Panc1 (cell line): ENCODE measurements at regions not wholly inside any gene's neighbourhood (a gene's known extent, or its start where the extent isn't known, plus 50 kb on each side); places are given as distances from the start of the nearest gene placed in this dataset.
"Not testable (repeated sequence)": the region's sequence is repeated elsewhere in the genome, so short reads cannot be mapped to it uniquely, and the experiment has no call there.

Experiments
- ATAC-seq: fragments of 200-7000 bp; cut with Tn5 transposase; 2 replicates; pipeline ENCODE4 v1.9.1; 2020; ENCODE audit warnings: mild to moderate bottlenecking, moderate library complexity
- BruUV-seq: library from RNA; stranded (reverse); fragments of 400-500 nt; replicated peaks from 2 replicates; lab custom pipeline; 2021; lab: Mats Ljungman, UMichigan
- CTCF ChIA-PET: fragments of 300-600 bp; sonication (Branson Sonifier 250); formaldehyde crosslinking; loops from one replicate; lab custom pipeline; 2022; ENCODE audit warnings: antibody characterized with exemption; lab: Charles Lee
- POLR2A ChIA-PET: fragments of 300-600 bp; sonication (Branson Sonifier 250); formaldehyde crosslinking; loops from one replicate; lab custom pipeline; 2022; ENCODE audit warnings: antibody characterized with exemption; lab: Charles Lee
- DNase-seq: peaks from one replicate; pipeline ENCODE4 v3.0.0-alpha.2; 2010; ENCODE audit warnings: low read depth, low spot score
- H3K27ac ChIP-seq: 2 replicates; pipeline ENCODE4 v1.5.1; 2011; ENCODE audit warnings: mild to moderate bottlenecking, low read length, inconsistent platforms
- H3K27me3 ChIP-seq: fragments of 200-500 bp; sonication (Bioruptor generic); 2 replicates; pipeline ENCODE4 v1.6.0; 2014; ENCODE audit warnings: low read length, inconsistent platforms; ENCODE audit not compliant: control insufficient read depth, insufficient read depth
- H3K36me3 ChIP-seq: fragments of 200-500 bp; sonication (Bioruptor generic); 2 replicates; pipeline ENCODE4 v1.5.1; 2014; ENCODE audit warnings: inconsistent platforms, mild to moderate bottlenecking, low read length, moderate library complexity; ENCODE audit not compliant: control insufficient read depth, insufficient read depth
- H3K4me1 ChIP-seq: 2 replicates; pipeline ENCODE4 v1.5.1; 2011; ENCODE audit warnings: inconsistent platforms, mild to moderate bottlenecking, low read length, moderate library complexity; ENCODE audit not compliant: control insufficient read depth, insufficient read depth
- H3K4me3 ChIP-seq, 2 experiments: 2 replicates each; pipeline ENCODE4 v1.5.1; 2011 to 2012; ENCODE audit warnings: low read depth in 2 of 2, low read length in 2 of 2, mild to moderate bottlenecking in 2 of 2, inconsistent platforms in 1 of 2, moderate library complexity in 1 of 2
- H3K9me3 ChIP-seq: fragments of 200-500 bp; sonication (Bioruptor generic); 2 replicates; pipeline ENCODE4 v1.5.1; 2014; ENCODE audit warnings: low read depth, mild to moderate bottlenecking, inconsistent platforms, low read length, moderate library complexity; ENCODE audit not compliant: control insufficient read depth, insufficient read depth
- POLR2AphosphoS5 ChIP-seq: IDR thresholded peaks from 2 replicates; pipeline ENCODE4 v1.6.1; 2012; ENCODE audit warnings: mild to moderate bottlenecking, low read depth, low read length, moderate library complexity
- SIN3A ChIP-seq: IDR thresholded peaks from 2 replicates; pipeline ENCODE4 v1.6.1; 2012; ENCODE audit warnings: low read depth, mild to moderate bottlenecking, low read length, moderate library complexity, borderline replicate concordance; ENCODE audit not compliant: insufficient read depth
- TCF7L2 ChIP-seq: IDR thresholded peaks from 2 replicates; pipeline ENCODE4 v1.6.1; 2011; ENCODE audit warnings: mild to moderate bottlenecking, low read depth, low read length, inconsistent platforms
- in situ Hi-C: cut with HindIII; loops from 2 replicates; pipeline ENCODE4 v1.10.0; 2016; ENCODE audit warnings: low sequenced_read_pairs, low pct_unique_long_range_greater_than_20kb
- intact Hi-C: fragments of 100-400 bp; cut with micrococcal nuclease; formaldehyde crosslinking; loops from one replicate; pipeline ENCODE4 v1.10.0; 2022; ENCODE audit not compliant: unreplicated experiment
- TF ChIP-seq, protein P1 (sequence below), 2 experiments: IDR thresholded peaks; 2 replicates each; pipeline ENCODE4 v1.6.1; 2011 to 2012; ENCODE audit warnings: low read depth in 2 of 2, control low read depth in 1 of 2, low read length in 1 of 2, mild to moderate bottlenecking in 1 of 2, moderate library complexity in 1 of 2; ENCODE audit not compliant: insufficient read depth in 1 of 2
- TF ChIP-seq, protein P2 (sequence below): fragments of 450-650 bp; IDR thresholded peaks from 2 replicates; pipeline ENCODE4 v1.5.1; 2017; ENCODE audit warnings: mild to moderate bottlenecking

DNA sequence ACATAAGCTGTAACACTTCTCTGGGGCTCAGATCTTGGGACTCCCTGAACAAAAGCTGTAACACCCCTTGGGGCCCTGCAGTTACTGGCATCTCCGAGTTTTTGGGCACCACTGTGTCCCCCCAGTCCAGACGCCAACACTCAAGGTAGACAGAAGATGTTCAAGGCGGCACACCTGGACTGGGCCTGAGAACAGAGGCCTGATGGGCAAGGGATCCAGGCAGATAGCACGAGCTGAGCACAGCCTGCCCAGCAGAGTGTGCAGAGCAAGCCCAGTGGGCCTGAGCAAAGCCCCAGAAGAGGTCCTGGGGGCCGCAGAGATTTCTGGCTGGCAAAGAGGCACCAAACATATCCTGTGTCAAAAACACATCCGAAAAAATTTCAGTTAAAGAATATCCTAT is 1163.3 kb upstream of the PRR20A start:
- POLR2A ChIA-PET = no interaction called here
- Histone ChIP-seq H3K9me3 (no peaks in the 10 kb centered on the region), H3K36me3 (no peaks in the 10 kb centered on the region), H3K4me3 (no peak overlapping the region), H3K27me3 (no peaks in the 10 kb centered on the region), H3K27ac (no peak overlapping the region), H3K4me1 (no peaks in the 10 kb centered on the region)
- CTCF ChIA-PET = no interaction called here
- ATAC-seq = no peak
- in situ Hi-C loops = no loop called here
- no peak for DNase-seq
- intact Hi-C loops = no loop called here
- no TSS peak for BruUV-seq
- TF ChIP-seq SIN3A (no peak), POLR2AphosphoS5 (no peak), TCF7L2 (no peak)
- TF ChIP-seq, protein P1, sequence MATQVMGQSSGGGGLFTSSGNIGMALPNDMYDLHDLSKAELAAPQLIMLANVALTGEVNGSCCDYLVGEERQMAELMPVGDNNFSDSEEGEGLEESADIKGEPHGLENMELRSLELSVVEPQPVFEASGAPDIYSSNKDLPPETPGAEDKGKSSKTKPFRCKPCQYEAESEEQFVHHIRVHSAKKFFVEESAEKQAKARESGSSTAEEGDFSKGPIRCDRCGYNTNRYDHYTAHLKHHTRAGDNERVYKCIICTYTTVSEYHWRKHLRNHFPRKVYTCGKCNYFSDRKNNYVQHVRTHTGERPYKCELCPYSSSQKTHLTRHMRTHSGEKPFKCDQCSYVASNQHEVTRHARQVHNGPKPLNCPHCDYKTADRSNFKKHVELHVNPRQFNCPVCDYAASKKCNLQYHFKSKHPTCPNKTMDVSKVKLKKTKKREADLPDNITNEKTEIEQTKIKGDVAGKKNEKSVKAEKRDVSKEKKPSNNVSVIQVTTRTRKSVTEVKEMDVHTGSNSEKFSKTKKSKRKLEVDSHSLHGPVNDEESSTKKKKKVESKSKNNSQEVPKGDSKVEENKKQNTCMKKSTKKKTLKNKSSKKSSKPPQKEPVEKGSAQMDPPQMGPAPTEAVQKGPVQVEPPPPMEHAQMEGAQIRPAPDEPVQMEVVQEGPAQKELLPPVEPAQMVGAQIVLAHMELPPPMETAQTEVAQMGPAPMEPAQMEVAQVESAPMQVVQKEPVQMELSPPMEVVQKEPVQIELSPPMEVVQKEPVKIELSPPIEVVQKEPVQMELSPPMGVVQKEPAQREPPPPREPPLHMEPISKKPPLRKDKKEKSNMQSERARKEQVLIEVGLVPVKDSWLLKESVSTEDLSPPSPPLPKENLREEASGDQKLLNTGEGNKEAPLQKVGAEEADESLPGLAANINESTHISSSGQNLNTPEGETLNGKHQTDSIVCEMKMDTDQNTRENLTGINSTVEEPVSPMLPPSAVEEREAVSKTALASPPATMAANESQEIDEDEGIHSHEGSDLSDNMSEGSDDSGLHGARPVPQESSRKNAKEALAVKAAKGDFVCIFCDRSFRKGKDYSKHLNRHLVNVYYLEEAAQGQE (IDR thresholded peaks at IDR 0.05; ENCODE audit: insufficient read depth in 1 of 2, low read depth in 2 of 2, low read length in 1 of 2) = no peak
- TF ChIP-seq, protein P2, sequence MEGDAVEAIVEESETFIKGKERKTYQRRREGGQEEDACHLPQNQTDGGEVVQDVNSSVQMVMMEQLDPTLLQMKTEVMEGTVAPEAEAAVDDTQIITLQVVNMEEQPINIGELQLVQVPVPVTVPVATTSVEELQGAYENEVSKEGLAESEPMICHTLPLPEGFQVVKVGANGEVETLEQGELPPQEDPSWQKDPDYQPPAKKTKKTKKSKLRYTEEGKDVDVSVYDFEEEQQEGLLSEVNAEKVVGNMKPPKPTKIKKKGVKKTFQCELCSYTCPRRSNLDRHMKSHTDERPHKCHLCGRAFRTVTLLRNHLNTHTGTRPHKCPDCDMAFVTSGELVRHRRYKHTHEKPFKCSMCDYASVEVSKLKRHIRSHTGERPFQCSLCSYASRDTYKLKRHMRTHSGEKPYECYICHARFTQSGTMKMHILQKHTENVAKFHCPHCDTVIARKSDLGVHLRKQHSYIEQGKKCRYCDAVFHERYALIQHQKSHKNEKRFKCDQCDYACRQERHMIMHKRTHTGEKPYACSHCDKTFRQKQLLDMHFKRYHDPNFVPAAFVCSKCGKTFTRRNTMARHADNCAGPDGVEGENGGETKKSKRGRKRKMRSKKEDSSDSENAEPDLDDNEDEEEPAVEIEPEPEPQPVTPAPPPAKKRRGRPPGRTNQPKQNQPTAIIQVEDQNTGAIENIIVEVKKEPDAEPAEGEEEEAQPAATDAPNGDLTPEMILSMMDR = no peak

DNA sequence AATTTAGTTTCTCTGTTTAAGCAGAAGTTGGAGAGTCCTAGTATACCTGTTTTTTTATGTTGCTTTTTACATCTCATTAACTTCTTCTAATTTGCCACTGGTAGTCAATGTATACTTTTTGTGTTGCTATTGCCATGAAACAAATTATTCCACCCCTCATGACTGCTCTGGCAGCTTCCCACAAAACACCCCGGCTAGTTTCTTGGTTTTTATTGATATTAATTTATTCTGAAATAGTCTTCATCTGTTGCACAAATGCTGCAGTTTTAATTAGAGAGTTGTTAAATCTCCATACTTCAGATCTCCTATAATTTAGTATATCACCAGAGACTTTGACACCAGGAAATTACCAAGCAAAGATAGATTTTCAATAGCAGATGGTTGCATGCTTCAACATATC is 1159.3 kb upstream of the PRR20A start:
- Histone ChIP-seq H3K27ac (no peak overlapping the region), H3K4me3 (no peak overlapping the region), H3K9me3 (no peaks in the 10 kb centered on the region), H3K36me3 (no peaks in the 10 kb centered on the region), H3K27me3 (no peaks in the 10 kb centered on the region), H3K4me1 (no peaks in the 10 kb centered on the region)
- no peak for DNase-seq
- BruUV-seq = no TSS peak
- ChIA-PET POLR2A (no interaction called here), CTCF (no interaction called here)
- intact Hi-C loops = no loop called here
- ATAC-seq = no peak
- in situ Hi-C loops = no loop called here
- no peak for TF ChIP-seq SIN3A
- TF ChIP-seq, protein P2 = no peak
- TF ChIP-seq, protein P1 (IDR thresholded peaks at IDR 0.05; ENCODE audit: insufficient read depth in 1 of 2, low read depth in 2 of 2, low read length in 1 of 2) = no peak
- no peak for TF ChIP-seq TCF7L2
- TF ChIP-seq POLR2AphosphoS5 = no peak

DNA sequence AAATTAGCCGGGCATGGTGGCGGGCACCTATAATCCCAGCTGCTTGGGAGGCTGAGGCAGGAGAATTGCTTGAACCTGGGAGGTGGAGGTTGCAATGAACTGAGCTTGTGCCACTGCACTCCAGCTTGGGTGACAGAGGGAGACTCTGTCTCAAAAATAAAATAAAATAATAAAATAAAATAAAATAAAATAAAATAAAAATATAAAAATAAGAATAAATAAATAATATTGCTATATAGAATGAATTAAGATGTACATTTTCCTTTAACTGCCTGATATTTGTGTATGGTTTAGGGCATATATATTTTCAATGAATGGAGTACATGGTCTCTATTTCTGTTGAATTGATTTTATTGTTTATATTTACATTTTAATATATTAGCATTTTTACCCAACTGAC is 1156.7 kb upstream of the PRR20A start:
- POLR2A ChIA-PET, in situ Hi-C loops, BruUV-seq, intact Hi-C loops, CTCF ChIA-PET, H3K27me3 ChIP-seq, H3K27ac ChIP-seq, ATAC-seq, H3K9me3 ChIP-seq, H3K36me3 ChIP-seq, H3K4me3 ChIP-seq, H3K4me1 ChIP-seq, DNase-seq: not testable (repeated sequence)
